ENCODE measurements at regions not wholly inside any gene's neighbourhood (a gene's known extent, or its start where the extent isn't known, plus 50 kb on each side); places are given as distances from the start of the nearest gene placed in this dataset.
A peak's percentile ranks its signal among the peaks of the same experiment; 100 is the strongest.
"Not testable (repeated sequence)": the region's sequence is repeated elsewhere in the genome, so short reads cannot be mapped to it uniquely, and the experiment has no call there.

- H3K9me3 Mint-ChIP-seq (ENCODE audit: unreplicated experiment); H3K27me3 Mint-ChIP-seq (ENCODE audit: insufficient read depth, unreplicated experiment); H3K27me3 ChIP-seq (replicated peaks; ENCODE audit: control insufficient read depth, insufficient read depth, low read length); H3K4me3 Mint-ChIP-seq (ENCODE audit: unreplicated experiment); H3K4me1 ChIP-seq; H3K4me3 ChIP-seq (ENCODE audit: low read depth, low read length); CTCF ChIA-PET; H3K4me1 Mint-ChIP-seq (ENCODE audit: low read depth, unreplicated experiment); BruUV-seq (replicated peaks); H3K27ac Mint-ChIP-seq (ENCODE audit: unreplicated experiment); H3K9me3 ChIP-seq; DNase-seq; H3K36me3 Mint-ChIP-seq (ENCODE audit: insufficient read depth, unreplicated experiment); H3K36me3 ChIP-seq (ENCODE audit: control insufficient read depth, insufficient read depth, low read length); intact Hi-C loops (cut with micrococcal nuclease; ENCODE audit: unreplicated experiment); POLR2A ChIA-PET: not testable (repeated sequence)
Measured at GRCh38 chr20:30584403-30584802, 673.1 kb upstream of the DEFB115 start.

DNA sequence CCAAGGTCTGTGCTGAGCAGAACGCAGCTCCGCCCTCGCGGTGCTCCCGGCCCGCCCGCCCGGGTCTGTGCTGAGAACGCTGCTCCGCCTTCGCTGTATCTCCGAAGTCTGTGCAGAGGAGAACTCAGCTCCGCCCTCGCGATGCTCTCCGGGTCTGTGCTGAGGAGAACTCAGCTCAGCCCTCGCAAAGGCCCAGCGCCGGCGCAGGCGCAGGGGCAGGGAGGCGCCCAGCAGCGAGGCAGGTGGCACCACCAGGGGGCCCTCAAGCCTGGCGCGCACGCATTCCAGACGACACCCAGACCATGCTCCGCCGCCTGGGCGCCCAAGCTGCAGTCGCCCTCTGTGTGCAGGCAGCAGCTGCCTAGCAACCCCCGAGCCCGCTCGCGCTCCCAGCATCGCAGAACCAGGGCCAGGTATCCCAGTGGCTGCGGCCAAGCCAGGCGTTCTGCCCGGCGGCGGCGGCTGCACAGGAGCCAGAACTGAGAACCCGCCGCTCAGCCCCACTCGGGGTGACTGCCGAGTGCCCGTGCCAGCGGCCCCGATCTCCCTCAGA, 672.1 kb upstream of the DEFB115 start:
- POLR2A ChIA-PET, result not testable (repeated sequence)

GRCh38 chr20:30586178-30586577, 671.3 kb upstream of the DEFB115 start:
- POLR2A ChIA-PET; H3K4me3 Mint-ChIP-seq (ENCODE audit: unreplicated experiment); H3K27me3 Mint-ChIP-seq (ENCODE audit: insufficient read depth, unreplicated experiment); H3K27ac Mint-ChIP-seq (ENCODE audit: unreplicated experiment); DNase-seq; H3K4me1 Mint-ChIP-seq (ENCODE audit: low read depth, unreplicated experiment); H3K9me3 ChIP-seq; CTCF ChIA-PET; H3K27me3 ChIP-seq (replicated peaks; ENCODE audit: control insufficient read depth, insufficient read depth, low read length); H3K36me3 ChIP-seq (ENCODE audit: control insufficient read depth, insufficient read depth, low read length); H3K36me3 Mint-ChIP-seq (ENCODE audit: insufficient read depth, unreplicated experiment); intact Hi-C loops (cut with micrococcal nuclease; ENCODE audit: unreplicated experiment); BruUV-seq (replicated peaks); H3K9me3 Mint-ChIP-seq (ENCODE audit: unreplicated experiment); H3K4me1 ChIP-seq: not testable (repeated sequence)
- H3K4me3 ChIP-seq (ENCODE audit: low read depth, low read length), result 0 out of 2 replicates have a peak overlapping the region, but pooled peaks have one; percentile 2

More for the DNA sequence above, 672.1 kb upstream of the DEFB115 start:
- BruUV-seq (replicated peaks); H3K4me1 ChIP-seq; H3K4me1 Mint-ChIP-seq (ENCODE audit: low read depth, unreplicated experiment); H3K36me3 Mint-ChIP-seq (ENCODE audit: insufficient read depth, unreplicated experiment); H3K27ac Mint-ChIP-seq (ENCODE audit: unreplicated experiment); H3K27me3 ChIP-seq (replicated peaks; ENCODE audit: control insufficient read depth, insufficient read depth, low read length); intact Hi-C loops (cut with micrococcal nuclease; ENCODE audit: unreplicated experiment); H3K9me3 ChIP-seq; H3K36me3 ChIP-seq (ENCODE audit: control insufficient read depth, insufficient read depth, low read length); CTCF ChIA-PET; H3K27me3 Mint-ChIP-seq (ENCODE audit: insufficient read depth, unreplicated experiment); H3K9me3 Mint-ChIP-seq (ENCODE audit: unreplicated experiment): not testable (repeated sequence)
- H3K4me3 Mint-ChIP-seq (ENCODE audit: unreplicated experiment), result peak overlapping the region; percentile 22
- peak overlapping the region; percentile 18 for H3K4me3 ChIP-seq (ENCODE audit: low read depth, low read length)
- DNase-seq, result peak; percentile 69 to 79
- TF ChIP-seq, protein P1, sequence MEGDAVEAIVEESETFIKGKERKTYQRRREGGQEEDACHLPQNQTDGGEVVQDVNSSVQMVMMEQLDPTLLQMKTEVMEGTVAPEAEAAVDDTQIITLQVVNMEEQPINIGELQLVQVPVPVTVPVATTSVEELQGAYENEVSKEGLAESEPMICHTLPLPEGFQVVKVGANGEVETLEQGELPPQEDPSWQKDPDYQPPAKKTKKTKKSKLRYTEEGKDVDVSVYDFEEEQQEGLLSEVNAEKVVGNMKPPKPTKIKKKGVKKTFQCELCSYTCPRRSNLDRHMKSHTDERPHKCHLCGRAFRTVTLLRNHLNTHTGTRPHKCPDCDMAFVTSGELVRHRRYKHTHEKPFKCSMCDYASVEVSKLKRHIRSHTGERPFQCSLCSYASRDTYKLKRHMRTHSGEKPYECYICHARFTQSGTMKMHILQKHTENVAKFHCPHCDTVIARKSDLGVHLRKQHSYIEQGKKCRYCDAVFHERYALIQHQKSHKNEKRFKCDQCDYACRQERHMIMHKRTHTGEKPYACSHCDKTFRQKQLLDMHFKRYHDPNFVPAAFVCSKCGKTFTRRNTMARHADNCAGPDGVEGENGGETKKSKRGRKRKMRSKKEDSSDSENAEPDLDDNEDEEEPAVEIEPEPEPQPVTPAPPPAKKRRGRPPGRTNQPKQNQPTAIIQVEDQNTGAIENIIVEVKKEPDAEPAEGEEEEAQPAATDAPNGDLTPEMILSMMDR (IDR thresholded peaks at IDR 0.05; ENCODE audit: insufficient read depth in 1 of 2, low read depth in 1 of 2, low read length in 1 of 2, severe bottlenecking in 1 of 2, unreplicated experiment in 1 of 2), result peak in 1 of 2 experiments; percentile 35

DNA sequence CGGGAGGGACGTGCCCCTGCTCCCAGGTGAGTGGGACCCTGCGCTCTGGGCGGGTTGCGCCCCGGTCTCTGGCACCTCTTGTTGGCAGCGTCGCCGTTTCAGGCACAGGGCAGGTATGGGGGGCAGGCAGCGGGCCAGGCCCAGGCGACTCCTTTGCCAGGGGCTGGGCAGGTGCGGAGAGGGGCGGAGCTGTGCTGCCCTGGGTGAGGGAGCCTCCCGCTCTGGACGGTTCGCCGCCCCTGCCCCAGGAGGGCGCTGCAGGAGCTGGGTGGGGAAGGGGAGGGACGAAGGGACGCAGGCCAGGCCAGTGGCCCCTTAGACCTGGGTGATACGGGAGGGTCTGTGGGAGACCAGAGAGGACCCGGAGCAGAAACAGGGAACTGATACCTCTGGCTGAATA, 663.9 kb upstream of the DEFB115 start:
- TF ChIP-seq, protein P1 (IDR thresholded peaks at IDR 0.05; ENCODE audit: insufficient read depth in 1 of 2, low read depth in 1 of 2, low read length in 1 of 2, severe bottlenecking in 1 of 2, unreplicated experiment in 1 of 2), result no peak
- no peak overlapping the region for H3K27ac Mint-ChIP-seq (ENCODE audit: unreplicated experiment)
- no peaks in the 10 kb centered on the region for H3K9me3 Mint-ChIP-seq (ENCODE audit: unreplicated experiment)

More for the DNA sequence above, 663.9 kb upstream of the DEFB115 start:
- H3K4me1 ChIP-seq, result no peaks in the 10 kb centered on the region
- ChIA-PET POLR2A (no interaction called here), CTCF (no interaction called here)
- Mint-ChIP-seq H3K4me1 (ENCODE audit: low read depth, unreplicated experiment) (no peaks in the 10 kb centered on the region), H3K36me3 (ENCODE audit: insufficient read depth, unreplicated experiment) (no peaks in the 10 kb centered on the region), H3K4me3 (ENCODE audit: unreplicated experiment) (no peak overlapping the region), H3K27me3 (ENCODE audit: insufficient read depth, unreplicated experiment) (no peaks in the 10 kb centered on the region)
- H3K27me3 ChIP-seq (replicated peaks; ENCODE audit: control insufficient read depth, insufficient read depth, low read length), result no peaks in the 10 kb centered on the region
- no peaks in the 10 kb centered on the region for H3K36me3 ChIP-seq (ENCODE audit: control insufficient read depth, insufficient read depth, low read length)
- intact Hi-C loops (cut with micrococcal nuclease; ENCODE audit: unreplicated experiment), result no loop called here
- BruUV-seq (replicated peaks), result no TSS peak
- DNase-seq, result no peak
- H3K9me3 ChIP-seq, result peaks cover 7% of the 10 kb centered on the region; the same call in 1 of the 2 replicates
- no peak overlapping the region for H3K4me3 ChIP-seq (ENCODE audit: low read depth, low read length)

All from Caco-2 (cell line).